HepG2 (cell line): ENCODE measurements at regions not wholly inside any gene's neighbourhood (a gene's known extent, or its start where the extent isn't known, plus 50 kb on each side); places are given as distances from the start of the nearest gene placed in this dataset.

Experiments used
- ATAC-seq: fragments of 200-7000 bp; cut with Tn5 transposase; 3 replicates; pipeline ENCODE4 v1.9.1; 2020; ENCODE audit warnings: mild to moderate bottlenecking, moderate library complexity
- BruUV-seq: library from RNA; stranded (reverse); fragments of 400-500 nt; replicated peaks from 2 replicates; lab custom pipeline; 2021; lab: Mats Ljungman, UMichigan
- CTCF ChIA-PET: fragments of 300-600 bp; formaldehyde crosslinking; extraction: SDS; loops from one replicate; lab custom pipeline; 2021; ENCODE audit warnings: low total read pairs, inconsistent platforms, low intra/inter-chr PET ratio; lab: Yijun Ruan, JAX
- POLR2A ChIA-PET: fragments of 350-600 bp; sonication (Branson Sonifier 250); formaldehyde crosslinking; loops from one replicate; lab custom pipeline; 2020; ENCODE audit warnings: antibody characterized with exemption, inconsistent platforms; lab: Yijun Ruan, JAX
- DNase-seq: peaks from one replicate; pipeline ENCODE4 v3.0.0-alpha.2; 2015; ENCODE audit warnings: low spot score
- FAIRE-seq: peaks from 3 replicates; lab custom pipeline; 2011; peaks lifted over from hg19 to GRCh38; lab: Jason Lieb, UNC
- H2AFZ ChIP-seq: one replicate; pipeline ENCODE4 v1.6.1; 2011; ENCODE audit warnings: low read length, inconsistent platforms
- H3K27ac ChIP-seq: fragments of 300-600 bp; 3 replicates; pipeline ENCODE4 v1.8.0; 2011; ENCODE audit warnings: mixed run types, mild to moderate bottlenecking, mixed read lengths, low read length, inconsistent platforms; ENCODE audit not compliant: insufficient read depth; ENCODE audit errors: extremely low read length
- H3K27me3 ChIP-seq, 2 experiments: fragments of 200-600 bp in 1 of 2; 2 replicates in 1 of 2; 3 replicates in 1 of 2; pipeline versions ENCODE4 v1.6.0 to v1.8.0; 2011; ENCODE audit warnings: low read length in 2 of 2, mild to moderate bottlenecking in 2 of 2, moderate library complexity in 2 of 2, inconsistent platforms in 1 of 2; ENCODE audit not compliant: insufficient read depth in 2 of 2, control insufficient read depth in 1 of 2
- H3K36me3 ChIP-seq, 2 experiments: fragments of 200-600 bp in 1 of 2; replicated peaks in 1 of 2; 2 replicates in 1 of 2; 3 replicates in 1 of 2; pipeline versions ENCODE4 v1.5.1 to v1.8.0; 2011; ENCODE audit warnings: low read length in 2 of 2, inconsistent platforms in 1 of 2; ENCODE audit not compliant: insufficient read depth in 2 of 2, control insufficient read depth in 1 of 2
- H3K4me1 ChIP-seq: 2 replicates; pipeline ENCODE4 v1.5.1; 2012; ENCODE audit warnings: low read length, inconsistent platforms; ENCODE audit not compliant: insufficient read depth
- H3K4me2 ChIP-seq: 2 replicates; pipeline ENCODE4 v1.6.0; 2011; ENCODE audit warnings: low read depth, low read length, inconsistent platforms
- H3K4me3 ChIP-seq, 3 experiments: fragments of 200-600 bp in 1 of 3; sonication (generic), shearing (Covaris generic) in 1 of 3; replicated peaks in 1 of 3; 2 replicates each; pipeline ENCODE4 v1.5.1; 2011 to 2016; ENCODE audit warnings: low read length in 3 of 3, inconsistent platforms in 2 of 3, low read depth in 2 of 3, mild to moderate bottlenecking in 2 of 3, control low read depth in 1 of 3, mixed read lengths in 1 of 3; ENCODE audit not compliant: insufficient read depth in 1 of 3
- H3K79me2 ChIP-seq: one replicate; pipeline ENCODE4 v1.6.1; 2011; ENCODE audit warnings: low read length, inconsistent platforms; ENCODE audit not compliant: insufficient read depth
- H3K9ac ChIP-seq: 2 replicates; pipeline ENCODE4 v1.6.0; 2011; ENCODE audit warnings: mild to moderate bottlenecking, low read depth, low read length, inconsistent platforms; ENCODE audit not compliant: insufficient read depth
- H3K9me3 ChIP-seq: 2 replicates; pipeline ENCODE4 v1.5.1; 2012; ENCODE audit warnings: mild to moderate bottlenecking, low read length
- H4K20me1 ChIP-seq: 2 replicates; pipeline ENCODE4 v1.6.0; 2011; ENCODE audit warnings: inconsistent platforms, mild to moderate bottlenecking, low read length, moderate library complexity; ENCODE audit not compliant: insufficient read depth
- ATF1 ChIP-seq: IDR thresholded peaks from 2 replicates; pipeline ENCODE4 v1.6.1; 2016; ENCODE audit warnings: mild to moderate bottlenecking, control low read depth
- GATAD1 ChIP-seq: IDR thresholded peaks from 2 replicates; pipeline ENCODE4 v1.6.1; 2016; ENCODE audit warnings: missing genetic modification reagents, missing compliant biosample characterization
- JARID2 ChIP-seq: sonication (generic); formaldehyde crosslinking; IDR thresholded peaks from 2 replicates; pipeline ENCODE4 v1.8.1; 2023; ENCODE audit warnings: missing genetic modification reagents, inconsistent platforms; ENCODE audit not compliant: insufficient replicate concordance
- LCORL ChIP-seq, 2 experiments: fragments of 450-650 bp in 1 of 2; sonication (generic) in 1 of 2; formaldehyde crosslinking in 1 of 2; IDR thresholded peaks; 2 replicates each; pipeline versions ENCODE4 v1.5.0 to v1.6.1; 2017 to 2020; ENCODE audit warnings: antibody characterized with exemption in 1 of 2, missing genetic modification reagents in 1 of 2
- MAFF ChIP-seq: IDR thresholded peaks from 2 replicates; pipeline ENCODE4 v1.6.1; 2011; ENCODE audit warnings: low read depth, low read length, improper control_type of control experiment
- MAFK ChIP-seq, 2 experiments: IDR thresholded peaks in 1 of 2; conservative IDR thresholded peaks in 1 of 2; 2 replicates each; pipeline ENCODE4 v1.6.1; 2011; ENCODE audit warnings: improper control_type of control experiment in 2 of 2, low read length in 2 of 2
- NFKB2 ChIP-seq: sonication (generic); formaldehyde crosslinking; IDR thresholded peaks from 2 replicates; pipeline ENCODE4 v1.4.0; 2020; ENCODE audit warnings: missing genetic modification reagents, borderline replicate concordance
- NR2F2 ChIP-seq: IDR thresholded peaks from 2 replicates; pipeline ENCODE4 v1.6.1; 2012; ENCODE audit warnings: low read depth, inconsistent platforms, borderline replicate concordance
- THRA ChIP-seq: sonication (generic); formaldehyde crosslinking; IDR thresholded peaks from 2 replicates; pipeline ENCODE4 v1.4.0; 2020; ENCODE audit warnings: missing genetic modification reagents, borderline replicate concordance
- ZBTB7B ChIP-seq: sonication (generic); formaldehyde crosslinking; IDR thresholded peaks from 2 replicates; pipeline ENCODE4 v1.4.0; 2020; ENCODE audit warnings: missing genetic modification reagents
- ZKSCAN1 ChIP-seq: fragments of 150-350 bp; IDR thresholded peaks from 2 replicates; pipeline ENCODE4 v1.6.1; 2014; ENCODE audit warnings: low read length
- ZNF451 ChIP-seq: sonication (generic); formaldehyde crosslinking; IDR thresholded peaks from 2 replicates; pipeline ENCODE4 v1.5.0; 2020; ENCODE audit warnings: mild to moderate bottlenecking, missing genetic modification reagents
- ZNF660 ChIP-seq: sonication (generic); formaldehyde crosslinking; IDR thresholded peaks from 2 replicates; pipeline ENCODE4 v1.5.1; 2020; ENCODE audit warnings: mild to moderate bottlenecking, low read depth, missing genetic modification reagents, borderline replicate concordance
- ZNF720 ChIP-seq: sonication (generic); formaldehyde crosslinking; IDR thresholded peaks from 2 replicates; pipeline ENCODE4 v1.4.0; 2020; ENCODE audit warnings: missing genetic modification reagents
- ZNF839 ChIP-seq: sonication (generic); formaldehyde crosslinking; IDR thresholded peaks from 2 replicates; pipeline ENCODE4 v1.4.0; 2020; ENCODE audit warnings: missing genetic modification reagents, mild to moderate bottlenecking, borderline replicate concordance
- WGBS: methylation state at CpG from one replicate; pipeline ENCODE4 v1.1.6; 2017; ENCODE audit warnings: low lambda C conversion rate; 5-methylcytosine and 5-hydroxymethylcytosine counted together
- in situ Hi-C: cut with HindIII; loops from 2 replicates; pipeline ENCODE4 v1.10.0; 2017; ENCODE audit warnings: low pct_unique_long_range_greater_than_20kb; ENCODE audit not compliant: extremely low pct_ligation_motif_present
- intact Hi-C: fragments of 100-400 bp; cut with micrococcal nuclease; formaldehyde crosslinking; loops from one replicate; pipeline ENCODE4 v1.10.0; 2022; ENCODE audit not compliant: unreplicated experiment
- TF ChIP-seq, protein P1 (sequence below): sonication (generic); formaldehyde crosslinking; IDR thresholded peaks from 2 replicates; pipeline ENCODE4 v1.4.0; 2020; ENCODE audit warnings: missing genetic modification reagents

DNA sequence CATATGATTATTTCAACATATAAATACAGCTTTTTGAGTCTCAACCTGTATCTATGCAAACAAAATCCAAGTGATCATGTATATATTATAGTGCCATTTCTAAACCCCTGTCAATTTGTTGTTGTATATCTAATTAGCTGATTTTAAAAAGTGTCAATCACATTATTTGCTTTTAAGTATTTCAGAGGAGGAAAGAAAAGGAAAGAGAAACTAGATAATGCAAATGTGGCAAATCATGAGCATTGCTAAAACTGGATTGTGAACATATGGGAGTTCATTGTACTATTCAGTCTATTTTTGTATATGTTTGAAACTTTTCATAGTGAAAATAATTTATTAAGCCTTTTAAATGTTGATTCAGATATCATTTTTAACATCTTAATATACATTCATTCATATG, 190.7 kb downstream of the ZIC4 start (continued):
- TF ChIP-seq, protein P1, sequence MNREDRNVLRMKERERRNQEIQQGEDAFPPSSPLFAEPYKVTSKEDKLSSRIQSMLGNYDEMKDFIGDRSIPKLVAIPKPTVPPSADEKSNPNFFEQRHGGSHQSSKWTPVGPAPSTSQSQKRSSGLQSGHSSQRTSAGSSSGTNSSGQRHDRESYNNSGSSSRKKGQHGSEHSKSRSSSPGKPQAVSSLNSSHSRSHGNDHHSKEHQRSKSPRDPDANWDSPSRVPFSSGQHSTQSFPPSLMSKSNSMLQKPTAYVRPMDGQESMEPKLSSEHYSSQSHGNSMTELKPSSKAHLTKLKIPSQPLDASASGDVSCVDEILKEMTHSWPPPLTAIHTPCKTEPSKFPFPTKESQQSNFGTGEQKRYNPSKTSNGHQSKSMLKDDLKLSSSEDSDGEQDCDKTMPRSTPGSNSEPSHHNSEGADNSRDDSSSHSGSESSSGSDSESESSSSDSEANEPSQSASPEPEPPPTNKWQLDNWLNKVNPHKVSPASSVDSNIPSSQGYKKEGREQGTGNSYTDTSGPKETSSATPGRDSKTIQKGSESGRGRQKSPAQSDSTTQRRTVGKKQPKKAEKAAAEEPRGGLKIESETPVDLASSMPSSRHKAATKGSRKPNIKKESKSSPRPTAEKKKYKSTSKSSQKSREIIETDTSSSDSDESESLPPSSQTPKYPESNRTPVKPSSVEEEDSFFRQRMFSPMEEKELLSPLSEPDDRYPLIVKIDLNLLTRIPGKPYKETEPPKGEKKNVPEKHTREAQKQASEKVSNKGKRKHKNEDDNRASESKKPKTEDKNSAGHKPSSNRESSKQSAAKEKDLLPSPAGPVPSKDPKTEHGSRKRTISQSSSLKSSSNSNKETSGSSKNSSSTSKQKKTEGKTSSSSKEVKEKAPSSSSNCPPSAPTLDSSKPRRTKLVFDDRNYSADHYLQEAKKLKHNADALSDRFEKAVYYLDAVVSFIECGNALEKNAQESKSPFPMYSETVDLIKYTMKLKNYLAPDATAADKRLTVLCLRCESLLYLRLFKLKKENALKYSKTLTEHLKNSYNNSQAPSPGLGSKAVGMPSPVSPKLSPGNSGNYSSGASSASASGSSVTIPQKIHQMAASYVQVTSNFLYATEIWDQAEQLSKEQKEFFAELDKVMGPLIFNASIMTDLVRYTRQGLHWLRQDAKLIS = no peak

DNA sequence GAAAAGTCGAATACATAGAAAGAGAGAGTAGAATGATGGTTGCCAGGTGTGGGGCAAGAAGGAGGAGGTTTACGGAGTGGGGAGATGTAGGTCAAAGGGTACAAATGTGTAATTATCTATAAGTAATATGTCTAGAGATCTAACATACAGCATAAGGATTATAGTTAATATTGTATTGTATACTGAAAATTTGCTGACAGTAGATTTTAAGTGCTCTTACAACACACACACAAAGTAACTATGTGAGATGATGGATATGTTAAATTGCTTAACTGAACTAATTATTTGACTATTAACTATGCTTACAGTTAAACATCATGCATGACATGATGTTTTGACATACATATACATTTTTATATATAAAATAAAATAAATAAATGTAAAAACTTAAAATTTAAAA, 192.7 kb downstream of the ZIC4 start:
- Histone ChIP-seq H3K9me3 (no peaks in the 10 kb centered on the region), H3K27me3 (no peaks in the 10 kb centered on the region), H4K20me1 (no peaks in the 10 kb centered on the region), H3K9ac (no peak overlapping the region), H3K36me3 (no peaks in the 10 kb centered on the region), H3K79me2 (no peaks in the 10 kb centered on the region), H3K4me2 (no peak overlapping the region), H3K4me1 (no peaks in the 10 kb centered on the region), H3K27ac (no peak overlapping the region), H3K4me3 (no peak overlapping the region), H2AFZ (no peak overlapping the region)
- ATAC-seq (no peak), FAIRE-seq (no peak), DNase-seq (no peak)
- no peak for TF ChIP-seq ZBTB7B (CRISPR knock-in tag)
- no peak for TF ChIP-seq LCORL (IDR thresholded peaks at IDR 0.05)
- no peak for TF ChIP-seq LCORL (CRISPR knock-in tag; IDR thresholded peaks at IDR 0.05)
- no peak for TF ChIP-seq ZNF660 (CRISPR knock-in tag)
- TF ChIP-seq THRA (CRISPR knock-in tag) = no peak
- no peak for TF ChIP-seq ZNF720 (CRISPR knock-in tag)
- TF ChIP-seq ZNF451 (CRISPR knock-in tag) = no peak
- no peak for TF ChIP-seq NR2F2
- TF ChIP-seq MAFF = peak; percentile 69
- no peak for TF ChIP-seq ZNF839 (CRISPR knock-in tag)
- no peak for TF ChIP-seq NFKB2 (CRISPR knock-in tag)
- no peak for TF ChIP-seq ATF1 (CRISPR knock-in tag)
- TF ChIP-seq GATAD1 (CRISPR knock-in tag) = no peak
- TF ChIP-seq MAFK (conservative IDR thresholded peaks at IDR 0.05 in 1 of 2, IDR thresholded peaks at IDR 0.05 in 1 of 2; ENCODE audit: low read length in 2 of 2) = peak; percentile 55 to 67
- no peak for TF ChIP-seq JARID2 (CRISPR knock-in tag)
- TF ChIP-seq ZKSCAN1 = no peak
- POLR2A ChIA-PET = no interaction called here
- 6% methylated on average over 2 of the region's 2 CpGs for WGBS
- in situ Hi-C loops (no loop called here), intact Hi-C loops (no loop called here)
- no TSS peak for BruUV-seq
- CTCF ChIA-PET = no interaction called here
